Fibroblast of pulmonary artery (primary cell): ENCODE measurements at regions not wholly inside any gene's neighbourhood (a gene's known extent, or its start where the extent isn't known, plus 50 kb on each side); places are given as distances from the start of the nearest gene placed in this dataset.

ENCODE experiments used
- DNase-seq: peaks from one replicate; pipeline ENCODE4 v3.0.0-alpha.2; 2010; ENCODE audit warnings: low read depth
- H3K4me3 ChIP-seq: replicated peaks from 2 replicates; pipeline ENCODE4 v1.5.1; 2011; ENCODE audit warnings: low read depth, mild to moderate bottlenecking, control low read depth, low read length, moderate library complexity
- CTCF ChIP-seq: IDR thresholded peaks from 2 replicates; pipeline ENCODE4 v1.5.1; 2011; ENCODE audit warnings: mild to moderate bottlenecking, control low read depth, low read length, inconsistent platforms; ENCODE audit errors: missing control alignments

GRCh38 chr7:80312139-80312661 is 177.6 kb downstream of the GNAI1 start:
- peak; percentile 92 for DNase-seq
- TF ChIP-seq CTCF: no peak
- no peak overlapping the region for H3K4me3 ChIP-seq

- no peak for DNase-seq
- no peak overlapping the region for H3K4me3 ChIP-seq
- TF ChIP-seq CTCF: no peak
Observed at GRCh38 chr7:80311313-80311712, 176.7 kb downstream of the GNAI1 start.

GRCh38 chr7:80309971-80310549 is 175.4 kb downstream of the GNAI1 start:
- H3K4me3 ChIP-seq: no peak overlapping the region
- no peak for DNase-seq
- TF ChIP-seq CTCF: no peak

GRCh38 chr7:80309377-80309776 is 174.7 kb downstream of the GNAI1 start:
- no peak for TF ChIP-seq CTCF
- no peak for DNase-seq
- H3K4me3 ChIP-seq: no peak overlapping the region

- TF ChIP-seq CTCF: no peak
- DNase-seq: peak; percentile 74
- no peak overlapping the region for H3K4me3 ChIP-seq
Observed at GRCh38 chr7:80307227-80307856, 172.7 kb downstream of the GNAI1 start.

- H3K4me3 ChIP-seq: no peak overlapping the region
- no peak for DNase-seq
- TF ChIP-seq CTCF: no peak
Observed at GRCh38 chr7:80303315-80303714, 168.7 kb downstream of the GNAI1 start.

GRCh38 chr7:80302636-80303035 is 168.0 kb downstream of the GNAI1 start:
- DNase-seq: no peak

More at GRCh38 chr7:80302636-80303035, 168.0 kb downstream of the GNAI1 start:
- TF ChIP-seq CTCF: no peak
- H3K4me3 ChIP-seq: no peak overlapping the region
